GM23248 (cell line): ENCODE measurements at regions not wholly inside any gene's neighbourhood (a gene's known extent, or its start where the extent isn't known, plus 50 kb on each side); places are given as distances from the start of the nearest gene placed in this dataset.
A peak's percentile ranks its signal among the peaks of the same experiment; 100 is the strongest.

Experiments used
- DNase-seq: peaks from one replicate; pipeline ENCODE4 v3.0.0-alpha.2; 2015
- H2AFZ ChIP-seq: fragments of 200-600 bp; sonication (generic); 2 replicates; pipeline ENCODE4 v1.6.1; 2016; ENCODE audit warnings: antibody characterized with exemption
- H3F3A ChIP-seq: fragments of 200-600 bp; sonication (generic); 2 replicates; pipeline ENCODE4 v1.6.1; 2016; ENCODE audit warnings: mild to moderate bottlenecking, antibody characterized with exemption, mixed run types; ENCODE audit not compliant: insufficient read depth
- H3K27ac ChIP-seq: fragments of 200-600 bp; sonication (generic); 2 replicates; pipeline ENCODE4 v1.5.1; 2016; ENCODE audit warnings: mild to moderate bottlenecking
- H3K27me3 ChIP-seq: fragments of 200-600 bp; sonication (generic); replicated peaks from 2 replicates; pipeline ENCODE4 v1.6.1; 2016; ENCODE audit warnings: mild to moderate bottlenecking; ENCODE audit not compliant: insufficient read depth
- H3K36me3 ChIP-seq: fragments of 200-600 bp; sonication (generic); 2 replicates; pipeline ENCODE4 v1.6.1; 2016; ENCODE audit warnings: low read depth, mild to moderate bottlenecking
- H3K4me1 ChIP-seq: fragments of 200-600 bp; sonication (generic); 2 replicates; pipeline ENCODE4 v1.6.1; 2016; ENCODE audit warnings: mild to moderate bottlenecking; ENCODE audit not compliant: insufficient read depth
- H3K4me2 ChIP-seq: fragments of 200-600 bp; sonication (generic); one replicate; pipeline ENCODE4 v1.6.1; 2016; ENCODE audit warnings: mild to moderate bottlenecking; ENCODE audit not compliant: unreplicated experiment
- H3K4me3 ChIP-seq: fragments of 200-600 bp; sonication (generic); 2 replicates; pipeline ENCODE4 v1.5.1; 2016; ENCODE audit warnings: mild to moderate bottlenecking
- H3K79me2 ChIP-seq: fragments of 200-600 bp; sonication (generic); 2 replicates; pipeline ENCODE4 v1.6.1; 2016; ENCODE audit warnings: mild to moderate bottlenecking; ENCODE audit not compliant: insufficient read depth
- H3K9ac ChIP-seq: fragments of 200-600 bp; sonication (generic); 2 replicates; pipeline ENCODE4 v1.6.1; 2016; ENCODE audit warnings: mild to moderate bottlenecking
- H3K9me2 ChIP-seq: fragments of 200-600 bp; sonication (generic); 2 replicates; pipeline ENCODE4 v1.6.1; 2016; ENCODE audit warnings: mixed run types, mild to moderate bottlenecking, moderate library complexity; ENCODE audit not compliant: insufficient read depth
- H3K9me3 ChIP-seq: fragments of 200-600 bp; sonication (generic); one replicate; pipeline ENCODE4 v1.6.1; 2017; ENCODE audit warnings: low read depth
- H4K20me1 ChIP-seq: fragments of 200-600 bp; sonication (generic); 2 replicates; pipeline ENCODE4 v1.6.0; 2016; ENCODE audit not compliant: insufficient read depth
- EZH2 ChIP-seq: fragments of 200-600 bp; sonication (generic); IDR thresholded peaks from 2 replicates; pipeline ENCODE4 v1.6.1; 2018; ENCODE audit warnings: antibody characterized with exemption, mild to moderate bottlenecking; ENCODE audit not compliant: insufficient read depth, poor library complexity, severe bottlenecking
- EZH2phosphoT487 ChIP-seq: fragments of 200-600 bp; sonication (generic); IDR thresholded peaks from 2 replicates; pipeline ENCODE4 v1.6.1; 2018; ENCODE audit warnings: antibody characterized with exemption, moderate library complexity, mild to moderate bottlenecking, low read depth; ENCODE audit not compliant: insufficient read depth
- WGBS, 2 experiments: methylation state at CpG; one replicate each; pipeline ENCODE4 v1.1.6; 2015 to 2017; ENCODE audit warnings: low lambda C conversion rate in 2 of 2, low coverage in 1 of 2; ENCODE audit errors: missing lambda C conversion rate in 2 of 2; 5-methylcytosine and 5-hydroxymethylcytosine counted together
- in situ Hi-C: fragments of 300-500 bp; cut with MboI; formaldehyde crosslinking; loops from 2 replicates; pipeline ENCODE4 v1.15.0; 2020

- H3K36me3 ChIP-seq = no peaks in the 10 kb centered on the region
- H3K4me1 ChIP-seq = no peaks in the 10 kb centered on the region
- no peak for DNase-seq
- H3K9me3 ChIP-seq = no peaks in the 10 kb centered on the region
- in situ Hi-C loops = no loop called here
- H3K27ac ChIP-seq = no peak overlapping the region
- H3K4me3 ChIP-seq = no peak overlapping the region
- no peaks in the 10 kb centered on the region for H4K20me1 ChIP-seq
- TF ChIP-seq EZH2 (no peak), EZH2phosphoT487 (no peak)
- H3K27me3 ChIP-seq = peaks cover 57% of the 10 kb centered on the region
- no peak overlapping the region for H3K9ac ChIP-seq
- no peaks in the 10 kb centered on the region for H3K9me2 ChIP-seq
- no peaks in the 10 kb centered on the region for H3K79me2 ChIP-seq
- no peaks in the 10 kb centered on the region for H3F3A ChIP-seq
- WGBS, 2 experiments = 47 to 50% methylated on average over 23 of the region's 23 CpGs
- no peak overlapping the region for H2AFZ ChIP-seq
- H3K4me2 ChIP-seq = no peak overlapping the region
Observed at GRCh38 chr12:111037047-111037446, 116.7 kb upstream of the MYL2 start.

DNA sequence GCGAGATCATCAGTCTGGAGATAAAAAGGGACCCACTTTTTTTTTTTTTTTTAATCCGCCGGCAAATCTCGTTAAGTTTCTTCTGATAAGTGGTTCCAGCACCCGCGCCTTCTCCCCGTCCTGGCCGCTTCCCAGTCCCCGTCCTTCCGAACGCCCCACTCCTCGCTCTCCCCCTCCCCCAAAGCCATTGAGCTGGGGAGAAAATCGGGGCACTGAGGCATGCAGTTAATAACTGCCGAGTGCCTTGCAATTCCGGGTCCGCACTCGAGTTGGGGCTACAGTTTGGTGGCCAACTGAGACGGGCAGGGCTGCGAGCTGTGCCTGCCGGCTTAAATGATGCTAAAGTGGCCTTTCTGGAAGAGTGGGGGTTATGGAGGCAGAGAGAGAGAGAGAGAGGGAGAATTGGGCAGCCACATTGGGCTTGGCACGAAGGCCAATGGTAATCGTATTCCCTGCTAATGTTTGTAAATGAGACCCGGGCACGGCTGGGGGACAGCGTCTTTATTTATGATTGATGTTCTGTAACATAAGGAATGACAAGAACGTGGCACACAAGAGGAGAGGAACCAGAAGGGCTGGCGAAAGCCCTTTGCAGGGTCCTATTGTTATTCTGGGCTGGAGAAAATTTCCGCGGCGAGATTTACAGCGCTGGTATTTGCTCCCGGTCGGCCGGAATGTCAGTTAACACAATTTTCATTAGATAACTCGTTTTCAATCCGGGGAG is 115.4 kb upstream of the MYL2 start:
- H3K9ac ChIP-seq = no peak overlapping the region
- H3K4me3 ChIP-seq = no peak overlapping the region
- in situ Hi-C loops = no loop called here
- WGBS, 2 experiments = 1 to 4% methylated on average over 25 to 36 of the region's 36 CpGs
- H3K36me3 ChIP-seq = no peaks in the 10 kb centered on the region
- no peaks in the 10 kb centered on the region for H3K4me1 ChIP-seq
- no peak for DNase-seq
- no peaks in the 10 kb centered on the region for H3K9me2 ChIP-seq
- TF ChIP-seq EZH2phosphoT487 (no peak), EZH2 (peak; percentile 33)
- H3F3A ChIP-seq = no peaks in the 10 kb centered on the region
- H2AFZ ChIP-seq = no peak overlapping the region
- H3K4me2 ChIP-seq = no peak overlapping the region
- H3K27ac ChIP-seq = no peak overlapping the region
- no peaks in the 10 kb centered on the region for H3K9me3 ChIP-seq
- H3K27me3 ChIP-seq = peaks cover 70% of the 10 kb centered on the region
- H3K79me2 ChIP-seq = no peaks in the 10 kb centered on the region
- H4K20me1 ChIP-seq = no peaks in the 10 kb centered on the region

DNA sequence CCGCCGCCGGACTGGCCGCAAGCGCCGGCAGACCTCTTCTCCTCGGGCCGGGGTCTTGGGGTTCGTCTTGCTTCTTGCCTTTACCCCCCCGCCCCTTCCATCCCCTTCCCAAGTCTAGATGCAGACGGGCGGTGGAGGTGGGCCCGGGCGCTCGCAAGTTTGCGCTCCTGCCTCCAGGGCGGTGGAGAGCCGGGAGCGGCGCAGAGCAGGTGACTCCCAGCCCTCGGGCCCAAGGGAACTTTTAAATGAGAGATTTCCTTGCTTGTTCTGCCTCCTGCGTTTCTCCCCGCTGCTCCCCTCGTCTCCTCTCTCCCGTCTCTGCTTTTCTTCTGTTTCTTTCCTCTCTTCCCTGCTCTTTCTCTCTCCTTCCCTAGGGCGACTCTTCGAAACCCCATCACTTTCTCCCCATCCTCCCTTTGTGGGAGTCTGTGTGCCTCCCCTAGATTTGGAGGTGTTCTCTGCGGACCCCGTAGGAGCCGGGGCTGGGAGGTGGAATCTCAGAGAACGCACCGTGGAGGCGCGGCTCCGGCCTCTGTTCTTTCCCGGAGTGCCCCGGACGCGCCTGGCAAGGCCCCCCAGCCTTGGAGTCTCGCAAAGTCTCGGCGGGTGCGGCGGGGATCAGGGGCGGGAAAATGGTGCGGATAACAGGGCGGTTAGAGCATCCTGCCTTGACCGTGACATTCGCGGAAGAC is 114.7 kb upstream of the MYL2 start:
- no peak overlapping the region for H3K27ac ChIP-seq
- no peaks in the 10 kb centered on the region for H3F3A ChIP-seq
- no peak overlapping the region for H2AFZ ChIP-seq
- no peaks in the 10 kb centered on the region for H4K20me1 ChIP-seq
- H3K27me3 ChIP-seq = peaks cover 77% of the 10 kb centered on the region
- no peaks in the 10 kb centered on the region for H3K36me3 ChIP-seq
- no peaks in the 10 kb centered on the region for H3K4me1 ChIP-seq
- in situ Hi-C loops = no loop called here
- H3K9ac ChIP-seq = no peak overlapping the region
- TF ChIP-seq EZH2 (peak; percentile 77), EZH2phosphoT487 (0 out of 2 replicates have a peak, but pooled peaks have one; percentile 49)
- H3K9me3 ChIP-seq = no peaks in the 10 kb centered on the region
- no peak overlapping the region for H3K4me2 ChIP-seq
- H3K9me2 ChIP-seq = no peaks in the 10 kb centered on the region
- H3K79me2 ChIP-seq = no peaks in the 10 kb centered on the region
- no peak overlapping the region for H3K4me3 ChIP-seq
- WGBS, 2 experiments = 2 to 4% methylated on average over 33 to 50 of the region's 50 CpGs
- DNase-seq = peak; percentile 4

DNA sequence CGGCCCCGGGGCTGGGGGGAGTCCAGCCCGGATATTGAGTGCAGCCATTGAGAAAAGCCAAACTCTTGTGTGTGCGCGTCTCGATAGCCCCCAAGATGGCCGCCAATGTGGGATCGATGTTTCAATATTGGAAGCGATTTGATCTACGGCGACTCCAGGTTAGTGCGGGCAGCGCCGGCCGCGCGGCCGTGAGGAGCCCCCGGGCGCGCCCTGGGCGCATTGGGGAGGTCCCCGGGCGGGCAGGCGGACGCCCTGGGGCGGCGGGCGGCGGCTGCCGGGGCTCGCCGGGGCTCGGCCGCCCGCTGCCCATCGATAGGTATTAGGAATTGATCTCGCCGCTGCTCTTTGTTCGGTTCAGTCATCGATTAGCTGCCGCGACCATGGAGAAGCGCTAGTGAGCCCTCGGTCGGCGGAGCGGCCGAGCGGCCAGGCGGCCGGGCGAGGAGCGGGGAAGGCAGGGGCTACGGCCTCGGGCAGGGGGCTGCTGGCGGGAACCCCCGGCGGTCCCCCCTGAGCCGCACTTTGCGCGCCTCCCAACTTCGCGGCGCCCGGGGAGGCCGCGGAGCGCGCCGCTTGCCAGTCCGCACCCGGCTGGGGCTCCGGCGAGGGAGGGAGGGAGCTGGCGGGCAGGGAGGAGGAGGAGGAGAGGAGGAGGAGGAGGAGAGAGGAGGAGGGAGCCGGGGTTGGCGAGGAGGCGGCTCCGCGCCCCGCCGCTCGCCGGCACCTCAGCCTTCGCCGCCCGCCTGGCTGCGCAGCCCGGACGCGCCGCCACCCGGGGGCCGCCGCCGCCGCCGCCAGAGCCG is 113.9 kb upstream of the MYL2 start, which contains the start of gene CUX2:
CUX2 (plus strand) TSS at position 83 of the 803 bp plus-strand sequence.
- no peak within 1 kb of the TSS for H3K27ac ChIP-seq
- no peak within 1 kb of the TSS for H3K9ac ChIP-seq
- H3K79me2 ChIP-seq = no peaks in the 10 kb centered on the region
- H3K9me3 ChIP-seq = no peaks in the 10 kb centered on the region
- H3F3A ChIP-seq = no peaks in the 10 kb centered on the region
- no peaks in the 10 kb centered on the region for H3K9me2 ChIP-seq
- in situ Hi-C loops = no loop called here
- WGBS, 2 experiments = 3 to 5% methylated on average over 22 to 99 of the region's 100 CpGs
- no peak within 1 kb of the TSS for H3K4me3 ChIP-seq
- H3K4me1 ChIP-seq = no peaks in the 10 kb centered on the region
- no peaks in the 10 kb centered on the region for H3K36me3 ChIP-seq
- no peak within 1 kb of the TSS for H3K4me2 ChIP-seq
- peak; percentile 4 for DNase-seq
- peaks cover 77% of the 10 kb centered on the region for H3K27me3 ChIP-seq
- H4K20me1 ChIP-seq = no peaks in the 10 kb centered on the region
- TF ChIP-seq EZH2phosphoT487 (no peak), EZH2 (peak; percentile 9)
- no peak within 1 kb of the TSS for H2AFZ ChIP-seq
